ENCODE measurements at regions not wholly inside any gene's neighbourhood (a gene's known extent, or its start where the extent isn't known, plus 50 kb on each side); places are given as distances from the start of the nearest gene placed in this dataset.

- no peaks in the 10 kb centered on the region for H3K9me3 ChIP-seq (ENCODE audit: control insufficient read depth, low read depth, low read length)
- H3K4me2 ChIP-seq (ENCODE audit: control insufficient read depth, extremely low read depth, insufficient read depth, low read depth, low read length) = no peak overlapping the region
- no peak overlapping the region for H3K9ac ChIP-seq (ENCODE audit: control insufficient read depth, extremely low read depth, insufficient read depth, low read length)
- H3K9me1 ChIP-seq (ENCODE audit: control insufficient read depth, extremely low read depth, insufficient read depth, low read length) = no peaks in the 10 kb centered on the region
- no peaks in the 10 kb centered on the region for H3K79me2 ChIP-seq (ENCODE audit: control insufficient read depth, insufficient read depth, low read length)
- H2AFZ ChIP-seq (ENCODE audit: control insufficient read depth, low read length) = no peak overlapping the region
- no peak overlapping the region for H3K27ac ChIP-seq (ENCODE audit: control insufficient read depth, insufficient read depth, low read length)
- DNase-seq (ENCODE audit: low read depth, low spot score) = no peak
- dilution Hi-C loops (cut with MboI; ENCODE audit: extremely low pct_ligation_motif_present, low sequenced_read_pairs) = no loop called here
- no peaks in the 10 kb centered on the region for H3K27me3 ChIP-seq (ENCODE audit: control insufficient read depth, extremely low read depth, insufficient read depth, low read length)
- H4K20me1 ChIP-seq (ENCODE audit: control insufficient read depth, extremely low read depth, insufficient read depth, low read length) = no peaks in the 10 kb centered on the region
- H3K4me3 ChIP-seq (ENCODE audit: control insufficient read depth in 2 of 3, extremely low read depth in 1 of 3, insufficient read depth in 2 of 3, low read depth in 1 of 3, low read length in 3 of 3) = no peak overlapping the region
- no peak for FAIRE-seq
- H3K4me1 ChIP-seq (ENCODE audit: control insufficient read depth, extremely low read depth, insufficient read depth, low read length) = peaks cover 16% of the 10 kb centered on the region
- H3K36me3 ChIP-seq (ENCODE audit: control insufficient read depth in 2 of 2, extremely low read depth in 1 of 2, insufficient read depth in 2 of 2, low read length in 2 of 2) = no peaks in the 10 kb centered on the region
- TF ChIP-seq CTCF (optimal IDR thresholded peaks at IDR 0.05 in 1 of 3, IDR thresholded peaks at IDR 0.05 in 1 of 3, conservative IDR thresholded peaks at IDR 0.05 in 1 of 3; ENCODE audit: extremely low read depth in 1 of 3, insufficient read depth in 2 of 3, low read length in 3 of 3) (no peak), EZH2 (IDR thresholded peaks at IDR 0.05; ENCODE audit: low read length) (no peak)
These were observed 272.0 kb upstream of the ACTBL2 start for GRCh38 chr5:57754616-57755015.

GRCh38 chr5:57753446-57753845 lies 270.8 kb upstream of the ACTBL2 start:
- Histone ChIP-seq H3K27me3 (ENCODE audit: control insufficient read depth, extremely low read depth, insufficient read depth, low read length) (no peaks in the 10 kb centered on the region), H3K4me3 (ENCODE audit: control insufficient read depth in 2 of 3, extremely low read depth in 1 of 3, insufficient read depth in 2 of 3, low read depth in 1 of 3, low read length in 3 of 3) (no peak overlapping the region), H2AFZ (ENCODE audit: control insufficient read depth, low read length) (no peak overlapping the region), H4K20me1 (ENCODE audit: control insufficient read depth, extremely low read depth, insufficient read depth, low read length) (no peaks in the 10 kb centered on the region), H3K9me1 (ENCODE audit: control insufficient read depth, extremely low read depth, insufficient read depth, low read length) (no peaks in the 10 kb centered on the region), H3K9ac (ENCODE audit: control insufficient read depth, extremely low read depth, insufficient read depth, low read length) (no peak overlapping the region), H3K4me1 (ENCODE audit: control insufficient read depth, extremely low read depth, insufficient read depth, low read length) (peaks cover 13% of the 10 kb centered on the region), H3K79me2 (ENCODE audit: control insufficient read depth, insufficient read depth, low read length) (no peaks in the 10 kb centered on the region), H3K36me3 (ENCODE audit: control insufficient read depth in 2 of 2, extremely low read depth in 1 of 2, insufficient read depth in 2 of 2, low read length in 2 of 2) (no peaks in the 10 kb centered on the region), H3K27ac (ENCODE audit: control insufficient read depth, insufficient read depth, low read length) (no peak overlapping the region), H3K4me2 (ENCODE audit: control insufficient read depth, extremely low read depth, insufficient read depth, low read depth, low read length) (peak overlapping the region; percentile 29), H3K9me3 (ENCODE audit: control insufficient read depth, low read depth, low read length) (no peaks in the 10 kb centered on the region)
- DNase-seq (ENCODE audit: low read depth, low spot score) (peak; percentile 19), FAIRE-seq (peak; percentile 44)
- TF ChIP-seq EZH2 (IDR thresholded peaks at IDR 0.05; ENCODE audit: low read length) (no peak), CTCF (optimal IDR thresholded peaks at IDR 0.05 in 1 of 3, IDR thresholded peaks at IDR 0.05 in 1 of 3, conservative IDR thresholded peaks at IDR 0.05 in 1 of 3; ENCODE audit: extremely low read depth in 1 of 3, insufficient read depth in 2 of 3, low read length in 3 of 3) (no peak)
- dilution Hi-C loops (cut with MboI; ENCODE audit: extremely low pct_ligation_motif_present, low sequenced_read_pairs) = no loop called here
